ENCODE measurements at regions not wholly inside any gene's neighbourhood (a gene's known extent, or its start where the extent isn't known, plus 50 kb on each side); places are given as distances from the start of the nearest gene placed in this dataset.

- TF ChIP-seq CENPX (CRISPR knock-in tag; IDR thresholded peaks at IDR 0.05): no peak
- peak; percentile 92 for TF ChIP-seq MEIS1 (CRISPR knock-in tag; IDR thresholded peaks at IDR 0.05; ENCODE audit: borderline replicate concordance)
- TF ChIP-seq ESRRA (CRISPR knock-in tag; IDR thresholded peaks at IDR 0.05; ENCODE audit: low read depth): no peak
- peak; percentile 21; the same call in 1 of the 2 replicates for TF ChIP-seq KMT2A (CRISPR knock-in tag; IDR thresholded peaks at IDR 0.05)
- no peak for TF ChIP-seq CHCHD3 (CRISPR knock-in tag; IDR thresholded peaks at IDR 0.05)
- TF ChIP-seq HNF4G (IDR thresholded peaks at IDR 0.05; ENCODE audit: borderline replicate concordance, low read depth, low read length): no peak
- TF ChIP-seq HNF4G (CRISPR knock-in tag; IDR thresholded peaks at IDR 0.05; ENCODE audit: borderline replicate concordance, low read depth): no peak
- TF ChIP-seq, protein P1, sequence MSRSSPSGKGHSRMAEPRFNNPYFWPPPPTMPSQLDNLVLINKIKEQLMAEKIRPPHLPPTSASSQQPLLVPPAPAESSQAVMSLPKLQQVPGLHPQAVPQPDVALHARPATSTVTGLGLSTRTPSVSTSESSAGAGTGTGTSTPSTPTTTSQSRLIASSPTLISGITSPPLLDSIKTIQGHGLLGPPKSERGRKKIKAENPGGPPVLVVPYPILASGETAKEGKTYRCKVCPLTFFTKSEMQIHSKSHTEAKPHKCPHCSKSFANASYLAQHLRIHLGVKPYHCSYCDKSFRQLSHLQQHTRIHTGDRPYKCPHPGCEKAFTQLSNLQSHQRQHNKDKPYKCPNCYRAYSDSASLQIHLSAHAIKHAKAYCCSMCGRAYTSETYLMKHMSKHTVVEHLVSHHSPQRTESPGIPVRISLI (CRISPR knock-in tag; IDR thresholded peaks at IDR 0.05; ENCODE audit: borderline replicate concordance): no peak
- TF ChIP-seq, protein P2, sequence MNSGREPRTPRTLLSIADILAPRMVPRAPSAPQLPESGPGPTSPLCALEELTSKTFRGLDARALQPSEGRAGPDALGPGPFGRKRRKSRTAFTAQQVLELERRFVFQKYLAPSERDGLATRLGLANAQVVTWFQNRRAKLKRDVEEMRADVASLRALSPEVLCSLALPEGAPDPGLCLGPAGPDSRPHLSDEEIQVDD (CRISPR knock-in tag; IDR thresholded peaks at IDR 0.05; ENCODE audit: borderline replicate concordance): no peak
- TF ChIP-seq ZNF850 (CRISPR knock-in tag; conservative IDR thresholded peaks at IDR 0.05): no peak
- no peak for TF ChIP-seq ZNF879 (CRISPR knock-in tag; IDR thresholded peaks at IDR 0.05)
- TF ChIP-seq MTF1 (CRISPR knock-in tag; IDR thresholded peaks at IDR 0.05): no peak
- TF ChIP-seq, protein P3, sequence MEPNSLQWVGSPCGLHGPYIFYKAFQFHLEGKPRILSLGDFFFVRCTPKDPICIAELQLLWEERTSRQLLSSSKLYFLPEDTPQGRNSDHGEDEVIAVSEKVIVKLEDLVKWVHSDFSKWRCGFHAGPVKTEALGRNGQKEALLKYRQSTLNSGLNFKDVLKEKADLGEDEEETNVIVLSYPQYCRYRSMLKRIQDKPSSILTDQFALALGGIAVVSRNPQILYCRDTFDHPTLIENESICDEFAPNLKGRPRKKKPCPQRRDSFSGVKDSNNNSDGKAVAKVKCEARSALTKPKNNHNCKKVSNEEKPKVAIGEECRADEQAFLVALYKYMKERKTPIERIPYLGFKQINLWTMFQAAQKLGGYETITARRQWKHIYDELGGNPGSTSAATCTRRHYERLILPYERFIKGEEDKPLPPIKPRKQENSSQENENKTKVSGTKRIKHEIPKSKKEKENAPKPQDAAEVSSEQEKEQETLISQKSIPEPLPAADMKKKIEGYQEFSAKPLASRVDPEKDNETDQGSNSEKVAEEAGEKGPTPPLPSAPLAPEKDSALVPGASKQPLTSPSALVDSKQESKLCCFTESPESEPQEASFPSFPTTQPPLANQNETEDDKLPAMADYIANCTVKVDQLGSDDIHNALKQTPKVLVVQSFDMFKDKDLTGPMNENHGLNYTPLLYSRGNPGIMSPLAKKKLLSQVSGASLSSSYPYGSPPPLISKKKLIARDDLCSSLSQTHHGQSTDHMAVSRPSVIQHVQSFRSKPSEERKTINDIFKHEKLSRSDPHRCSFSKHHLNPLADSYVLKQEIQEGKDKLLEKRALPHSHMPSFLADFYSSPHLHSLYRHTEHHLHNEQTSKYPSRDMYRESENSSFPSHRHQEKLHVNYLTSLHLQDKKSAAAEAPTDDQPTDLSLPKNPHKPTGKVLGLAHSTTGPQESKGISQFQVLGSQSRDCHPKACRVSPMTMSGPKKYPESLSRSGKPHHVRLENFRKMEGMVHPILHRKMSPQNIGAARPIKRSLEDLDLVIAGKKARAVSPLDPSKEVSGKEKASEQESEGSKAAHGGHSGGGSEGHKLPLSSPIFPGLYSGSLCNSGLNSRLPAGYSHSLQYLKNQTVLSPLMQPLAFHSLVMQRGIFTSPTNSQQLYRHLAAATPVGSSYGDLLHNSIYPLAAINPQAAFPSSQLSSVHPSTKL (CRISPR knock-in tag; IDR thresholded peaks at IDR 0.05): peak; percentile 82
- no peak for TF ChIP-seq ZNF34 (CRISPR knock-in tag; IDR thresholded peaks at IDR 0.05; ENCODE audit: borderline replicate concordance)
- TF ChIP-seq GPN1 (CRISPR knock-in tag; IDR thresholded peaks at IDR 0.05; ENCODE audit: borderline replicate concordance): no peak
- 0 out of 2 replicates have a peak, but pooled peaks have one; percentile 18 for TF ChIP-seq RFX1 (IDR thresholded peaks at IDR 0.05)
- no peak for TF ChIP-seq HNRNPL (IDR thresholded peaks at IDR 0.05; ENCODE audit: low read depth, low read length)
- TF ChIP-seq SYNCRIP (IDR thresholded peaks at IDR 0.05; ENCODE audit: insufficient read depth, low read depth, low read length): no peak
- 0 out of 2 replicates have a peak, but pooled peaks have one; percentile 48 for TF ChIP-seq CHD4 (IDR thresholded peaks at IDR 0.05; ENCODE audit: borderline replicate concordance, low read length)
- TF ChIP-seq HIVEP1 (CRISPR knock-in tag; IDR thresholded peaks at IDR 0.05): no peak
- no peak; the same call in 1 of the 2 replicates for TF ChIP-seq NR2F6 (IDR thresholded peaks at IDR 0.05)
- TF ChIP-seq NR2F6 (CRISPR knock-in tag; IDR thresholded peaks at IDR 0.05): peak; percentile 82
- TF ChIP-seq SUZ12 (IDR thresholded peaks at IDR 0.05; ENCODE audit: low read depth, low read length): no peak
- no peak for TF ChIP-seq TFDP2 (CRISPR knock-in tag; IDR thresholded peaks at IDR 0.05)
- peak; percentile 72 for TF ChIP-seq TEAD3 (CRISPR knock-in tag; optimal IDR thresholded peaks at IDR 0.05; ENCODE audit: borderline replicate concordance)
Observed at GRCh38 chr1:234719454-234720251, 109.7 kb upstream of the IRF2BP2 start (continued).
